ENCODE measurements at regions not wholly inside any gene's neighbourhood (a gene's known extent, or its start where the extent isn't known, plus 50 kb on each side); places are given as distances from the start of the nearest gene placed in this dataset.

DNA sequence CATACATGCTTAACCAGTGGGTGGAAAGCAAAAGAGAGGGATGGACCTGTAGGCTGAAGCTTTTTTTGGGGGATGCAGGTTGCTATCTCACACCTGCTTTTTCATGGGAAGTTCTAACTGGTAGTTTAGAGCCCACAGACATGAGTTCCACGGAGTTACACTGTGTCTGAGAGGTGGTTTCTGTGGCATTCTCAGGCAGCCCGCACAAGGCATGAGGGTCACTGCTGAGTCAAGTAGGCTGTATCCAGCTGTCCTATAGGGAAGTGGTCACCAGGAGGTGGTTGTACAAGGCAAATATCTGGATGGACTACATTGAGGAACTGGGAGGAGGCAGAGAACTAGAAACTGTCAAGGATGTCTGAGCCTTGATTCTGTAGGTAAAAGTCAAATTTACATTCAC, 351.0 kb upstream of the POM121L12 start:
- H4K5ac ChIP-seq (ENCODE audit: insufficient read length, low read depth, low read length), result no peak overlapping the region
- FAIRE-seq (no peak), DNase-seq (ENCODE audit: low read depth in 1 of 2, low spot score in 2 of 2) (no peak)
- no peak overlapping the region for H2AFZ ChIP-seq (ENCODE audit: low read length)
- H3K18ac ChIP-seq (ENCODE audit: extremely low read depth, low read length), result no peak overlapping the region
- H2BK12ac ChIP-seq (ENCODE audit: low read depth, low read length), result no peak overlapping the region
- H2AK5ac ChIP-seq (ENCODE audit: low read depth, low read length), result no peak overlapping the region
- no peak overlapping the region for H3K4ac ChIP-seq (replicated peaks; ENCODE audit: insufficient read length, low read depth, low read length)
- no peaks in the 10 kb centered on the region for H3K23me2 ChIP-seq (ENCODE audit: low read depth, low read length)
- CTCF ChIA-PET (ENCODE audit: partially characterized antibody), result interaction anchor here (0.5 to 1.2 kb wide), 2 partner anchors 10 to 397 kb away, joined by 3 read pairs; no protein-coding TSS in a partner anchor
- H2BK120ac ChIP-seq (replicated peaks; ENCODE audit: low read depth, low read length), result no peak overlapping the region
- H2BK5ac ChIP-seq (ENCODE audit: low read depth, low read length), result no peak overlapping the region
- H3K79me1 ChIP-seq (ENCODE audit: low read depth, low read length), result no peaks in the 10 kb centered on the region
- no peak overlapping the region for H3K23ac ChIP-seq (ENCODE audit: insufficient read length)
- no peak overlapping the region for H3K4me2 ChIP-seq (ENCODE audit: insufficient read depth in 1 of 2, low read depth in 2 of 2, low read length in 2 of 2)
- no peak overlapping the region for H4K8ac ChIP-seq (ENCODE audit: extremely low read depth, insufficient read depth, low read length)
- no peaks in the 10 kb centered on the region for H3K9me3 ChIP-seq (ENCODE audit: insufficient read depth in 2 of 2, low read depth in 1 of 2, low read length in 1 of 2)
- WGBS, 2 experiments (ENCODE audit: extremely low coverage in 1 of 2, insufficient coverage in 1 of 2, insufficient read length in 1 of 2, insufficient replicate concordance in 2 of 2, low coverage in 1 of 2, low lambda C conversion rate in 2 of 2, missing lambda C conversion rate in 1 of 2), result 79% methylated on average over 2 of the region's 2 CpGs; no CpG with 5 or more reads in 1 of the 2 experiments
- H3K27me3 ChIP-seq (replicated peaks in 1 of 4; ENCODE audit: control insufficient read depth in 3 of 4, extremely low read depth in 1 of 4, insufficient read depth in 3 of 4, low read length in 3 of 4), result no peaks in the 10 kb centered on the region
- no peak overlapping the region for H3K27ac ChIP-seq (ENCODE audit: low read depth, low read length)
- H4K91ac ChIP-seq (replicated peaks; ENCODE audit: insufficient read length, low read length), result no peak overlapping the region
- no peaks in the 10 kb centered on the region for H4K20me1 ChIP-seq (replicated peaks in 1 of 2; ENCODE audit: control insufficient read depth in 1 of 2, insufficient read depth in 2 of 2, low read length in 2 of 2)
- H3K9ac ChIP-seq (replicated peaks in 1 of 4; ENCODE audit: extremely low read depth in 1 of 4, low read depth in 3 of 4, low read length in 3 of 4), result no peak overlapping the region
- no peak overlapping the region for H2BK15ac ChIP-seq (ENCODE audit: low read length)
- no peaks in the 10 kb centered on the region for H3K79me2 ChIP-seq (ENCODE audit: control insufficient read depth in 1 of 2, insufficient read depth in 2 of 2, low read length in 2 of 2)
- H3K14ac ChIP-seq (ENCODE audit: insufficient read length), result no peak overlapping the region
- no peak overlapping the region for H3K4me3 ChIP-seq (ENCODE audit: extremely low read depth in 1 of 4, insufficient read depth in 2 of 4, low read depth in 3 of 4, low read length in 4 of 4)
- no peak overlapping the region for H2BK20ac ChIP-seq (ENCODE audit: low read length)
- H3K56ac ChIP-seq (replicated peaks; ENCODE audit: insufficient read length, low read depth, low read length), result no peak overlapping the region
- POLR2A ChIA-PET (ENCODE audit: partially characterized antibody), result no interaction called here
- H3K4me1 ChIP-seq (replicated peaks in 1 of 4; ENCODE audit: control insufficient read depth in 3 of 4, insufficient read depth in 4 of 4, low read length in 3 of 4), result no peaks in the 10 kb centered on the region
- no peaks in the 10 kb centered on the region for H3K36me3 ChIP-seq (ENCODE audit: control insufficient read depth in 2 of 4, insufficient read depth in 4 of 4, low read length in 3 of 4)
- TF ChIP-seq RBBP5 (IDR thresholded peaks at IDR 0.05; ENCODE audit: borderline replicate concordance, low read depth, low read length), result no peak
- no peak for TF ChIP-seq ZNF274 (IDR thresholded peaks at IDR 0.05; ENCODE audit: borderline replicate concordance, extremely low read depth, low read length)
- TF ChIP-seq GABPA (IDR thresholded peaks at IDR 0.05; ENCODE audit: borderline replicate concordance, insufficient read depth, low read length), result no peak
- TF ChIP-seq JUN (IDR thresholded peaks at IDR 0.05; ENCODE audit: low read depth, low read length), result no peak
- TF ChIP-seq, protein P1, sequence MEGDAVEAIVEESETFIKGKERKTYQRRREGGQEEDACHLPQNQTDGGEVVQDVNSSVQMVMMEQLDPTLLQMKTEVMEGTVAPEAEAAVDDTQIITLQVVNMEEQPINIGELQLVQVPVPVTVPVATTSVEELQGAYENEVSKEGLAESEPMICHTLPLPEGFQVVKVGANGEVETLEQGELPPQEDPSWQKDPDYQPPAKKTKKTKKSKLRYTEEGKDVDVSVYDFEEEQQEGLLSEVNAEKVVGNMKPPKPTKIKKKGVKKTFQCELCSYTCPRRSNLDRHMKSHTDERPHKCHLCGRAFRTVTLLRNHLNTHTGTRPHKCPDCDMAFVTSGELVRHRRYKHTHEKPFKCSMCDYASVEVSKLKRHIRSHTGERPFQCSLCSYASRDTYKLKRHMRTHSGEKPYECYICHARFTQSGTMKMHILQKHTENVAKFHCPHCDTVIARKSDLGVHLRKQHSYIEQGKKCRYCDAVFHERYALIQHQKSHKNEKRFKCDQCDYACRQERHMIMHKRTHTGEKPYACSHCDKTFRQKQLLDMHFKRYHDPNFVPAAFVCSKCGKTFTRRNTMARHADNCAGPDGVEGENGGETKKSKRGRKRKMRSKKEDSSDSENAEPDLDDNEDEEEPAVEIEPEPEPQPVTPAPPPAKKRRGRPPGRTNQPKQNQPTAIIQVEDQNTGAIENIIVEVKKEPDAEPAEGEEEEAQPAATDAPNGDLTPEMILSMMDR (IDR thresholded peaks at IDR 0.05; ENCODE audit: control extremely low read depth in 1 of 3, insufficient read depth in 1 of 3, low read depth in 1 of 3, low read length in 3 of 3), result no peak
- no peak for TF ChIP-seq RNF2 (IDR thresholded peaks at IDR 0.05; ENCODE audit: borderline replicate concordance, low read depth, low read length, missing control alignments, poor library complexity, severe bottlenecking)
- TF ChIP-seq SIRT6 (IDR thresholded peaks at IDR 0.05; ENCODE audit: low read length), result no peak
- TF ChIP-seq ASH2L (IDR thresholded peaks at IDR 0.05; ENCODE audit: low read length), result no peak
- TF ChIP-seq, protein P2, sequence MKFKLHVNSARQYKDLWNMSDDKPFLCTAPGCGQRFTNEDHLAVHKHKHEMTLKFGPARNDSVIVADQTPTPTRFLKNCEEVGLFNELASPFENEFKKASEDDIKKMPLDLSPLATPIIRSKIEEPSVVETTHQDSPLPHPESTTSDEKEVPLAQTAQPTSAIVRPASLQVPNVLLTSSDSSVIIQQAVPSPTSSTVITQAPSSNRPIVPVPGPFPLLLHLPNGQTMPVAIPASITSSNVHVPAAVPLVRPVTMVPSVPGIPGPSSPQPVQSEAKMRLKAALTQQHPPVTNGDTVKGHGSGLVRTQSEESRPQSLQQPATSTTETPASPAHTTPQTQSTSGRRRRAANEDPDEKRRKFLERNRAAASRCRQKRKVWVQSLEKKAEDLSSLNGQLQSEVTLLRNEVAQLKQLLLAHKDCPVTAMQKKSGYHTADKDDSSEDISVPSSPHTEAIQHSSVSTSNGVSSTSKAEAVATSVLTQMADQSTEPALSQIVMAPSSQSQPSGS (IDR thresholded peaks at IDR 0.05; ENCODE audit: low read length), result no peak

Measured in H1 (cell line).